SIG-M5 treated with dmso at 0.1 percent for 504 hours (cell line): ENCODE measurements at regions not wholly inside any gene's neighbourhood (a gene's known extent, or its start where the extent isn't known, plus 50 kb on each side); places are given as distances from the start of the nearest gene placed in this dataset.

Experiments used
- DNase-seq: peaks from one replicate; lab custom pipeline; 2025; ENCODE audit not compliant: unreplicated experiment; lab: John Stamatoyannopoulos, UW

- no peak for DNase-seq
Measured at GRCh38 chr2:205902041-205902899, 183.7 kb downstream of the INO80D start.

- no peak for DNase-seq
Measured at GRCh38 chr2:205901491-205901890, 184.5 kb downstream of the INO80D start.

- no peak for DNase-seq
Measured at GRCh38 chr2:205898744-205899143, 187.2 kb downstream of the INO80D start.

- no peak for DNase-seq
Measured at GRCh38 chr2:205895981-205896655, 189.9 kb downstream of the INO80D start.

GRCh38 chr2:205892665-205893259, 193.2 kb downstream of the INO80D start:
- DNase-seq: no peak

- DNase-seq: no peak
Measured at GRCh38 chr2:205892251-205892655, 193.7 kb downstream of the INO80D start.

GRCh38 chr2:205889114-205889513, 196.9 kb downstream of the INO80D start:
- no peak for DNase-seq

GRCh38 chr2:205887637-205888036, 198.3 kb downstream of the INO80D start:
- DNase-seq: no peak

- peak; percentile 72 for DNase-seq
Measured at GRCh38 chr2:205885492-205886099, 200.4 kb downstream of the INO80D start.

GRCh38 chr2:205883965-205884364, 201.7 kb downstream of the NRP2 start:
- DNase-seq: no peak

- DNase-seq: no peak
Measured at GRCh38 chr2:205882806-205883425, 200.6 kb downstream of the NRP2 start.

GRCh38 chr2:205880048-205880447, 197.7 kb downstream of the NRP2 start:
- no peak for DNase-seq

GRCh38 chr2:205878999-205879762, 196.9 kb downstream of the NRP2 start:
- DNase-seq: no peak

- no peak for DNase-seq
Measured at GRCh38 chr2:205877496-205877895, 195.2 kb downstream of the NRP2 start.

GRCh38 chr2:205876127-205876526, 193.8 kb downstream of the NRP2 start:
- DNase-seq: no peak

- no peak for DNase-seq
Measured at GRCh38 chr2:205872716-205873115, 190.4 kb downstream of the NRP2 start.

GRCh38 chr2:205869439-205869838, 187.1 kb downstream of the NRP2 start:
- DNase-seq: no peak

- peak; percentile 59 for DNase-seq
Measured at GRCh38 chr2:205868773-205869333, 186.6 kb downstream of the NRP2 start.

- DNase-seq: no peak
Measured at GRCh38 chr2:205868053-205868452, 185.8 kb downstream of the NRP2 start.

- DNase-seq: no peak
Measured at GRCh38 chr2:205867371-205867770, 185.1 kb downstream of the NRP2 start.
